GM19468 (cell line): ENCODE measurements at regions not wholly inside any gene's neighbourhood (a gene's known extent, or its start where the extent isn't known, plus 50 kb on each side); places are given as distances from the start of the nearest gene placed in this dataset.
"Not testable (repeated sequence)": the region's sequence is repeated elsewhere in the genome, so short reads cannot be mapped to it uniquely, and the experiment has no call there.

Experiments
- ATAC-seq: cut with Tn5 transposase; IDR thresholded peaks from one replicate; pipeline ENCODE4 v1.9.1; 2021; ENCODE audit warnings: mild to moderate bottlenecking, moderate library complexity, moderate number of reproducible peaks; ENCODE audit not compliant: unreplicated experiment; ENCODE audit errors: extremely low read depth

- ATAC-seq, result no peak
Observed at GRCh38 chr12:124709722-124710687, 142.6 kb upstream of the NCOR2 start.

GRCh38 chr12:124707316-124707715 is 139.9 kb upstream of the NCOR2 start:
- no peak for ATAC-seq

DNA sequence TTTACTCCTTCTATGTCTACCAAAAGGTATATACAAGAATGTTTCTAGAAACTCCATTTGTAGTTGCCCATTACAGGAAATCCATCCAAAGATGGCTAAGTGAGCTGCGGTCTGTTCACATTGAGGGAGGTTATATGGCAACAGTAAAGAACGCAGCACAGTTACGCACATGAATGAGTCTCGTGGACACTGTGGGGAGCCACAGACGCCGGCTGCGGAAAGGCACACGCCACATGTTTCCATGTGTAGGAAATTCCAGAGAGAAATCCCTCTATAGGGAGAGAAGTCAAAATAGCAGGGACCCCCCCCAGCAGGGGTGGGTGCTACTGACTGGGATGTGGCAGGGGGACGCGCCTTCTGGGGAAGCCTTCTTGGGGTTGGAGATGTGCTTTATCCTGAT is 139.0 kb upstream of the NCOR2 start:
- ATAC-seq, result no peak

- ATAC-seq, result no peak
Observed at GRCh38 chr12:124705545-124706138, 138.2 kb upstream of the NCOR2 start.

DNA sequence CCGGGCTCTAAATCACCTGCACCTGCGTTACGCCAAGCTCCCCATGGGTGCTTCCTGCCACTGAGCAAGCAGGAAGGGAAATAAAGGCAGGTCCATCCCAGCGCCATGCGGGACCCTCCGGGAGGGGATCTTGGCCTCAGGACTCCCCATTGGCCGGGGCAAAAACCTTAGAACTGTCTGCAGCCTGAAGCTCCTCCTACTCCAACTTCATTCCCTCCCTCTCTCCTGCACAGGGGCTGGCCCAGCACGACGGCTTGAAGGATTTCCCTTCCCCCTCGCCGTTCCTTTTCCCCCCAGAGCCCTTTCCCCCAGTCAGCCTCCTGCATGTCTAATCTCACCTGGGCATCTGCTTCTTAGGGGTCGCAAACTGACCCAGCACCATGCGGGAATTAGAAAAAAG is 137.2 kb upstream of the NCOR2 start:
- no peak for ATAC-seq

DNA sequence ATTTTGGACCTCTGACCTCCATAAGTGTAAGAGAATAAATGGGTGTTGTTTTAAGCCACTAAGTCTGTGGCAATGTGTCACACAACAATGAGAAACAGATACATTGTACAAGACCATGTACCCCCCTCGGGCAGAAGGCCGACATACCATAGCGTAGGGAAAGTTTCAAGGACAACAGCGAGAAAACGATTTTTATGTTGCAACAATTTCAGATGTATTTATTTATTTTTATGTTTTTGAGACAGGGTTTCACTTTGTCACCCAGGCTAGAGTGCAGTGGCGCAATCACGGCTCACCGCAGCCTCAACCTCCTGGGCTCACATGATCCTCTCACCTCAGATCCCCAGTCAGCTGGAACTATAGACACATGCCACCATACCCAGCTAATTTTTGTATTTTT is 136.4 kb upstream of the NCOR2 start:
- ATAC-seq, result no peak

DNA sequence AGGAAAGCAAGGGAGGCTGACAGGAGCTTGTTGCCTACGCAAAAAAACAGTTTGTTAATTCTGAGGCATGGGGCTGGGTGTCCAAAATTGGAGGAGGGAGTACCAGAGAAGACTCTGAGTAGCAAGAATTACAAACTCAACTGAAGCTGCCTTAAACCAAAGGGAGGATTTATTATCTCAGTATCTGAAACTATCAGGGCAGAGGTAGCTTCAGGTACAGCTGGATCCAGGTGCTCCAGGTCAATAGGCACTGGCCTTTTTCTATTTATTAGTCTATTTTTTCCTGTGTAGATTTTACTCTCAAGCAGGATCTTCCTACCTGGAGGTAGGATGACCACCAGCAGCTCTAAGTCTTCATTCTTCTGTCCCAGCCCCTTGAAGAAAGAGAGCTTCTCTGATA is 135.3 kb upstream of the NCOR2 start:
- no peak for ATAC-seq

DNA sequence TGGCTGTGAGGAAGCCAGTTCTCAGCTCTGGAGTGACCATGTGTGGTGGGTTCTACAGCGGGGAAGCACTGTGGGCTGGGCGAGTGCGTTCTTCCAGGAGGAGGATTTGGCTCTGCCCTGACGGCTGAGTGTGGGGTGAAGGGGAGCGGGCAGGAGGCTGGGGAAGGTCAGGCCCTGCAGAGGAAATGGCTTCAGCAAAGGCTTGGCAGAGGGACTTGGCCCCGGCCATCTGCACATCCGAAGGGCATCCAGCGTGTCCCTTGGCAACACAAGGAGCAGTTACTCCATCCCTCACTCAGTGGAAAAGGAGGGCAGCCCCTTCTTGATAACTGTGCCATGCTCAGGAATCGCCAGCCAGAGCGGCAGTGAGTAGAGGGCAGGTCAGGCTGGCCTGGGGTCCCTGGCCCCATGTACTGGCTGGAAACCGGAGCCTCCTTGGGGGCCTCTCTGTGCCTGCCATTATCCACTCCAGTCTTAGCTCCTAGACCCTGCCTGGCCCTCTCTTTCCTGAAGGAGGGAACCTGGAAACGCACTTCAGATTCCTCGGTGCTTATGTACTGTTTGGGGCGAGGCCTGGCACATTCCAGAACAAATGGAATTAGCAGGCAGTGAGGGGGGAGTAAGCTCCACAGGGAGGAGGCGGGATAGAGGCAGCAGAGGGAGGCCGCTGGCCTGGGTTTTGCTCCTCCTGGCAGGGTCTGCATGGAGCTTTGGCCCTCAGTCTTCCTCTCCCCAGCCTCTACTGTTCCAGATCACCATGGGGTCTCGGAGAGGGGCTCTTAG is 133.6 kb upstream of the NCOR2 start:
- ATAC-seq, result no peak

DNA sequence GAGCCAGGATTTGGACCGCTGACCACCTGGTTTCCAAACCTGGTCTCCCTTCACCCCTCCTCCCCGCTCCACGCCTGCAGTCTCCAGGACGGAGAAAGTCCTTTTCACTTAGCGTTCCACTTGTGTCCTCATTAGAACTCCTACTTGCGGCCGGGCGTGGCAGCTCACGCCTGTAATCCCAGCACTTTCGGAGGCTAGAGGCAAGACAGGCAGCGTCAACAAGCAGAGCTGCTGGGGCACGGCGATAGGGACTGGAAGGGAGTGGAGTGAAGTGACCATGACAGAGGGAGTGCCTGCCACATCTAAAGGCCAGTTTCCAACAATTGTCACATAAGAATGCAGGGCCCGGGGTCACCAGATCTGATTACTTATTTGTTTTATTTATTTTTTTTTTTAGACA is 132.5 kb upstream of the NCOR2 start:
- no peak for ATAC-seq

GRCh38 chr12:124698998-124699305 is 131.5 kb upstream of the NCOR2 start:
- ATAC-seq, result no peak

GRCh38 chr12:124698211-124698997 is 131.0 kb upstream of the NCOR2 start:
- no peak for ATAC-seq

DNA sequence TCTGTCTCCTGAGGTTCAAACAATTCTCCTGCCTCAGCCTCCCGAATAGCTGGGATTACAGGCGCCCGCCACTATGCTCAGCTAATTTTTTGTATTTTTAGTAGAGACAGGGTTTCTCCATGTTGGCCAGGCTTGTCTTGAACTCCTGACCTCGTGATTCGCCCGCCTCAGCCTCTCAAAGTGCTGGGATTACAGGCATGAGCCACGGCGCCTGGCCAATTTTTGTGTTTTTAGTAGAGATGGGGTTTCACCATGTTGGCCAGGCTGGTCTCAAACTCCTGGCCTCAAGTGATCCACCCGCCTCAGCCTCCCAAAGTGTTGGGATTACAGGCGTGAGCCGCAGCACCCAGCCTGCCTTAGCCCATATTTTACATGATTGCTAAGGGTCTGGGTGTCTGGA is 130.3 kb upstream of the NCOR2 start:
- ATAC-seq, result not testable (repeated sequence)

DNA sequence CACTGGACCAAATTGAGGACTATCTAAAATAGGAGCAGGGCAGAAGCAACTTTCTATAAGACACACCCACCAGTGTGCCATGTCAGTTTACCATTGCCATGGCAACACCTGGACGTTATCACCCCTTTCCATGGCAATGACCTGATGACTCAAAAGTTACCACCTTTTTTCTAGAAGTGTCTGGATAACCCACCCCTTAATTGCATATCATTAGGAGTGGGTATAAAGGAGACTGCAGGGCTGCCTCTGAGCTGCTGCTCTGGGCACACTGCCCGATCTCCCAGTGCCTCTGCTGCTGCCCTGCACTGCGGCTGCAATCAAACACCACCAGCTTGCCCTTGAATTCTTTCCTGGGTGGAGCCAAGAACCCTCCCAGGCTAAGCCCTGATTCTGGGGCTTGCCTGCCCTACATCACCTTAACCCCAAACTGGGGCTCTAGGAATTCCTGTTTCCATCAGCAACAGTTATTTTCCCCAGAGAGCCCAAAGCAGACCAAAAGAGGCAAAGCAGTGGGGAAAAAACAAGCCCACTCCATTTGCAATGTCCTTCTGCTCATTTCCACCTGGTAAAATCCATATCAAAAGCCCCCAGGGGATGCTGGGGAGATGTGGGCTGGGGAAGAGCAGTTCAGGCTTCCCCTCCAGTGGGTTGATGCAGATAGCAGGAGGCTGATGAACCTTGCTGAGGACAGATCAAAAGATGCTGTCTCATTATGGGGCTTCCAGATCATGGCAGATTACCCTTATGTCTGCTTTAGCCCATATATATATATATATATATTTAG is 129.5 kb upstream of the NCOR2 start:
- no peak for ATAC-seq

DNA sequence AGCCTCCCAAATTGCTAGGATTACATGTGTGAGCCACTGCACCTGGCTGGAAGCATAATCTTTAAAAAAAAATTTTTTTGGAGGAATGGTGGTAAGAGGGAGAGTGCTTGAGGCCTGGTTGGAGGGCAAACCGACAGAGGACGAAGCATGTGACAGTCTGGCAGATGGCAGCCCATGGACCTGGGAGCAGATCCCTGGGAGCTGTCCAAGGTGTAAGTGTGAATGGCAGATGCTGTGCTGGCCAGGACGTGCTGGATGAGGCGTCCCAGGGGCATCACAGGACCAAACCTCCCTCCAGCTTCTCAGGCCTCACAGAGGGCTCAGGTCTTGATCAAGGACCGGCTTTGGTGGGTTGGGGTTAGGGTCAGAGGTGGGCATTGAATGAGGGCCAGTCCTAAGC is 128.4 kb upstream of the NCOR2 start:
- no peak for ATAC-seq

DNA sequence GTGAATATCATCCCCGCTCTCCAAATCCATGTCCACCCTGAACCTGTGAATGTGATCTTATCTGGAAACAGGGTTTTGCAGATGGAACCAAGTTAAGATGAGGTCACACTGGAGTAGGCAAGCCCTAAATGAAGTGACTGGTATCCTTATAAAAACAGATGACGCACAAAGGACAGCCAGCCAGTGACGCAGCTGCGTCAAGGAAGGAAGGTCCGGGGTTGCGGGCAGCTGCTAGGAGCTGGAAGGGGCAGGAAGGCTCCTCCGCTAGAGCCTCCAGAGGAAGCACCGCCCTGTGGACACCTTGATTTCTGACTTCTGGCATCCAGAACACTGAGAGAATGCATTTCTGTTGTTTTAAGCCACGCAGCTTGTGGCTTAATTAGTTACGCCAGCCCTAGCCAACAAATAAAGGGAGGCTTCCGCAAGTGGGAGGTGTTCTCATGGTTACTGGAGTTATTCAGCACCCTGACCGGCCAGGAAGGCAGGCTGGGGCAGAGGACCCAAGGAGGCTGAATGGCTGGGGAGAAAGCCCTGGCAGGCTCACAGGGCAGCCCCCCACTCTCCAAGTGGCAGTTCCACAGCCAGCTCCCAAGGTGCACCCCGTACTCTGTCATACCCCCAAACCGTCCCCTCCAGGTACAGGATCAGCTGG is 127.6 kb upstream of the NCOR2 start:
- no peak for ATAC-seq

DNA sequence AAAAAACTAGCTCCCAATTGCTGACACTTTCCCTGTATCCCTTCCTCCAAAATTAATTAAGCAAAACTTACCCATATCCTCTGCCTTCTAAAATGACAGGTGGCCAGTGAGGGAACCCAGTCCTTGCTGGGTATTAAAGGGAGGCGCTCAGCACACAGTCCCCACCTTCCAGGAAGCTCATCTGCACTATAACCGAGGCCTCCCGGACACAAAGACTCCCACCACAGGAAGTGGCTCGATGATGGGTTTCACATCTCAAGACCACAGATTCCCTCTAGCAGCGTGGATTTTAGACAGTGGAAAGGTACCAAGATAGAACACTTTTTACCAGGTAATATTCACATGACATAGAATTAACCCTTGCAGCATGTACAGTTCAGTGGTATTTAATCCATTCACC is 126.8 kb upstream of the NCOR2 start:
- no peak for ATAC-seq

GRCh38 chr12:124693111-124693723 is 125.8 kb upstream of the NCOR2 start:
- ATAC-seq, result no peak

GRCh38 chr12:124692443-124692842 is 125.0 kb upstream of the NCOR2 start:
- ATAC-seq, result no peak

- no peak for ATAC-seq
Observed at GRCh38 chr12:124691429-124691828, 124.0 kb upstream of the NCOR2 start.
